Neural progenitor cell (in vitro differentiated cells): ENCODE measurements at regions not wholly inside any gene's neighbourhood (a gene's known extent, or its start where the extent isn't known, plus 50 kb on each side); places are given as distances from the start of the nearest gene placed in this dataset.

Experiments
- DNase-seq: peaks from one replicate; pipeline ENCODE4 v3.0.0-alpha.2; 2016; ENCODE audit warnings: low spot score
- H2AFZ ChIP-seq: fragments of 200-600 bp; sonication (generic); replicated peaks from 2 replicates; pipeline ENCODE4 v1.6.1; 2016; ENCODE audit warnings: antibody characterized with exemption
- H3F3A ChIP-seq: fragments of 200-600 bp; sonication (generic); 2 replicates; pipeline ENCODE4 v1.6.1; 2016; ENCODE audit warnings: antibody characterized with exemption, low read depth
- H3K27ac ChIP-seq: fragments of 200-600 bp; sonication (generic); 2 replicates; pipeline ENCODE4 v1.5.1; 2016; ENCODE audit warnings: mild to moderate bottlenecking
- H3K27me3 ChIP-seq: fragments of 200-600 bp; sonication (generic); 2 replicates; pipeline ENCODE4 v1.6.1; 2016; ENCODE audit warnings: mild to moderate bottlenecking, moderate library complexity
- H3K36me3 ChIP-seq: fragments of 200-600 bp; sonication (generic); 2 replicates; pipeline ENCODE4 v1.5.1; 2016
- H3K4me1 ChIP-seq: fragments of 200-600 bp; sonication (generic); 2 replicates; pipeline ENCODE4 v1.6.1; 2016; ENCODE audit warnings: mixed run types
- H3K4me2 ChIP-seq: fragments of 200-600 bp; sonication (generic); 2 replicates; pipeline ENCODE4 v1.6.1; 2016
- H3K4me3 ChIP-seq: fragments of 200-600 bp; sonication (generic); 2 replicates; pipeline ENCODE4 v1.5.1; 2016
- H3K79me2 ChIP-seq: fragments of 200-600 bp; sonication (generic); 2 replicates; pipeline ENCODE4 v1.6.1; 2016; ENCODE audit warnings: low read depth
- H3K9ac ChIP-seq: fragments of 200-600 bp; sonication (generic); 2 replicates; pipeline ENCODE4 v1.6.1; 2016
- H3K9me3 ChIP-seq: fragments of 200-600 bp; sonication (generic); 2 replicates; pipeline ENCODE4 v1.5.1; 2016; ENCODE audit warnings: low read depth
- H4K20me1 ChIP-seq: fragments of 200-600 bp; sonication (generic); 2 replicates; pipeline ENCODE4 v1.6.1; 2016; ENCODE audit warnings: low read depth
- H3K27ac Mint-ChIP-seq: 3 replicates; pipeline ENCODE4 v1.8.0; 2021; ENCODE audit warnings: mixed read lengths
- H3K27me3 Mint-ChIP-seq: 2 replicates; pipeline ENCODE4 v1.8.0; 2022; ENCODE audit warnings: low read depth, mild to moderate bottlenecking, inconsistent platforms, moderate library complexity, mixed read lengths; ENCODE audit not compliant: insufficient read depth
- H3K36me3 Mint-ChIP-seq: 3 replicates; pipeline ENCODE4 v1.8.0; 2021; ENCODE audit warnings: mixed read lengths
- H3K4me1 Mint-ChIP-seq: 3 replicates; pipeline ENCODE4 v1.8.0; 2021; ENCODE audit warnings: mixed read lengths
- H3K4me3 Mint-ChIP-seq: 3 replicates; pipeline ENCODE4 v1.8.0; 2021; ENCODE audit warnings: mild to moderate bottlenecking, moderate library complexity, mixed read lengths
- H3K9me3 Mint-ChIP-seq: 3 replicates; pipeline ENCODE4 v1.8.0; 2020; ENCODE audit warnings: mixed read lengths
- EZH2 ChIP-seq: fragments of 200-600 bp; sonication (generic); IDR thresholded peaks from 2 replicates; pipeline ENCODE4 v1.6.1; 2017; ENCODE audit warnings: antibody characterized with exemption, mild to moderate bottlenecking, moderate library complexity
- EZH2phosphoT487 ChIP-seq: fragments of 200-600 bp; sonication (generic); IDR thresholded peaks from 2 replicates; pipeline ENCODE4 v1.6.1; 2017; ENCODE audit warnings: antibody characterized with exemption
- TF ChIP-seq, protein P1 (sequence below): fragments of 200-600 bp; sonication (generic); IDR thresholded peaks from 2 replicates; pipeline ENCODE4 v1.5.1; 2017; ENCODE audit warnings: antibody characterized with exemption, mild to moderate bottlenecking

- H3K36me3 Mint-ChIP-seq, result no peaks in the 10 kb centered on the region
- Histone ChIP-seq H3K4me2 (no peak overlapping the region), H3K36me3 (no peaks in the 10 kb centered on the region), H3K4me3 (no peak overlapping the region), H3K9me3 (no peaks in the 10 kb centered on the region), H3K4me1 (peaks cover 12% of the 10 kb centered on the region), H3F3A (no peaks in the 10 kb centered on the region), H3K27ac (no peak overlapping the region), H4K20me1 (no peaks in the 10 kb centered on the region), H2AFZ (no peak overlapping the region), H3K9ac (no peak overlapping the region), H3K27me3 (no peaks in the 10 kb centered on the region), H3K79me2 (no peaks in the 10 kb centered on the region)
- no peak for TF ChIP-seq EZH2phosphoT487
- TF ChIP-seq, protein P1, sequence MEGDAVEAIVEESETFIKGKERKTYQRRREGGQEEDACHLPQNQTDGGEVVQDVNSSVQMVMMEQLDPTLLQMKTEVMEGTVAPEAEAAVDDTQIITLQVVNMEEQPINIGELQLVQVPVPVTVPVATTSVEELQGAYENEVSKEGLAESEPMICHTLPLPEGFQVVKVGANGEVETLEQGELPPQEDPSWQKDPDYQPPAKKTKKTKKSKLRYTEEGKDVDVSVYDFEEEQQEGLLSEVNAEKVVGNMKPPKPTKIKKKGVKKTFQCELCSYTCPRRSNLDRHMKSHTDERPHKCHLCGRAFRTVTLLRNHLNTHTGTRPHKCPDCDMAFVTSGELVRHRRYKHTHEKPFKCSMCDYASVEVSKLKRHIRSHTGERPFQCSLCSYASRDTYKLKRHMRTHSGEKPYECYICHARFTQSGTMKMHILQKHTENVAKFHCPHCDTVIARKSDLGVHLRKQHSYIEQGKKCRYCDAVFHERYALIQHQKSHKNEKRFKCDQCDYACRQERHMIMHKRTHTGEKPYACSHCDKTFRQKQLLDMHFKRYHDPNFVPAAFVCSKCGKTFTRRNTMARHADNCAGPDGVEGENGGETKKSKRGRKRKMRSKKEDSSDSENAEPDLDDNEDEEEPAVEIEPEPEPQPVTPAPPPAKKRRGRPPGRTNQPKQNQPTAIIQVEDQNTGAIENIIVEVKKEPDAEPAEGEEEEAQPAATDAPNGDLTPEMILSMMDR, result no peak
- no peak for TF ChIP-seq EZH2
- H3K4me1 Mint-ChIP-seq, result peaks cover 16% of the 10 kb centered on the region
- H3K27ac Mint-ChIP-seq, result no peak overlapping the region
- peaks cover 4% of the 10 kb centered on the region for H3K9me3 Mint-ChIP-seq
- DNase-seq, result no peak
- H3K27me3 Mint-ChIP-seq, result peaks cover 3% of the 10 kb centered on the region
- no peak overlapping the region for H3K4me3 Mint-ChIP-seq
Observed at GRCh38 chr16:9528511-9529079, 437.2 kb downstream of the HAPSTR1 start.

DNA sequence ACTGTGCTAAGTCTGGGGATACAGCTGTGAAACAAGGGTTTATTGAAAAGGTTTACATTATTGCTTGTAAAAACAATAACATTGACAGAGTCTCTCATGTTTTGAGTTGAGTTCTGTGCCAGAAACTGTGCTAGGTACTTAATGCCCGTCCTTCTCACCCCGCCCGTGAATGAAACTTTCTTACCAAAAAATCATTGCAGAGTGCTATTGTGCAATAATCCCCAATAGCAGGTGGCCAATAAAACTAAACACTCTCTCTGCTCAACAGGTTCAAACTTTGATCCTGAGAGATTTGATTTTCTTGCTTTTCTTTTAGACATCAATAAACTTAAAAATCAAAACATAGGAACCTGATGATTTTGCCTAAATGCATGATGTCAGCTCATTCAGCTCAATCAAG is 441.6 kb downstream of the HAPSTR1 start:
- H3K4me2 ChIP-seq, result no peak overlapping the region
- Mint-ChIP-seq H3K36me3 (no peaks in the 10 kb centered on the region), H3K4me3 (no peak overlapping the region), H3K27me3 (peaks cover 3% of the 10 kb centered on the region), H3K4me1 (peaks cover 7% of the 10 kb centered on the region), H3K27ac (no peak overlapping the region), H3K9me3 (peaks cover 4% of the 10 kb centered on the region)
- no peak overlapping the region for H2AFZ ChIP-seq
- peaks cover 7% of the 10 kb centered on the region for H3K4me1 ChIP-seq
- no peaks in the 10 kb centered on the region for H3K9me3 ChIP-seq
- no peak overlapping the region for H3K9ac ChIP-seq
- H3F3A ChIP-seq, result no peaks in the 10 kb centered on the region
- TF ChIP-seq, protein P1, result no peak
- TF ChIP-seq EZH2phosphoT487 (no peak), EZH2 (no peak)
- no peaks in the 10 kb centered on the region for H3K27me3 ChIP-seq
- no peak for DNase-seq
- H4K20me1 ChIP-seq, result no peaks in the 10 kb centered on the region
- no peak overlapping the region for H3K27ac ChIP-seq
- H3K79me2 ChIP-seq, result no peaks in the 10 kb centered on the region
- H3K36me3 ChIP-seq, result no peaks in the 10 kb centered on the region
- no peak overlapping the region for H3K4me3 ChIP-seq

DNA sequence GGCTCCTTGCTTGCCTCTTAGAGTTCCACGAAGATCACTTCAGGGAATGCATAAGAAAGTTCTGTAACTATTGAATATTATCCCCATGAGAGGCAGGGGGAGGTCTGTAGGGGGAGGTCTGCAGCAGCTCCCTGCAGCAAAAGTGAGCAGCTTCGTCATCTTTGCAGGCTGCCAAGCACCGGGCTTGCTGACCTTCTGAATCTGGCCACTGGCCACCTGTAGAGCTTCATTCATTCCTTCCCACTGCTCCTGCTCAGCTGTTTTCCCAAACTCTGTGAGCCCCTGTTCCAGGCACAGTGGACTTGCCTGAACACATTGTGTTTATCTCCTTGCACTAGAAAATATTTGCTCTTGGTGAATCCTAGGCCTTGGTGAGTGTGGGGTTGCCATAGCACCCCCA is 443.3 kb downstream of the HAPSTR1 start:
- no peaks in the 10 kb centered on the region for H4K20me1 ChIP-seq
- H3K36me3 Mint-ChIP-seq, result no peaks in the 10 kb centered on the region
- peaks cover 3% of the 10 kb centered on the region for H3K27me3 Mint-ChIP-seq
- peak overlapping the region; percentile 54 for H2AFZ ChIP-seq
- H3K4me3 ChIP-seq, result no peak overlapping the region
- no peak overlapping the region for H3K4me3 Mint-ChIP-seq
- H3K27ac Mint-ChIP-seq, result no peak overlapping the region
- H3K9ac ChIP-seq, result no peak overlapping the region
- H3K27me3 ChIP-seq, result no peaks in the 10 kb centered on the region
- DNase-seq, result no peak
- H3K36me3 ChIP-seq, result no peaks in the 10 kb centered on the region
- no peak overlapping the region for H3K27ac ChIP-seq
- H3K79me2 ChIP-seq, result no peaks in the 10 kb centered on the region
- H3K4me1 ChIP-seq, result peaks cover 7% of the 10 kb centered on the region
- TF ChIP-seq EZH2phosphoT487, result no peak
- TF ChIP-seq, protein P1, result no peak
- TF ChIP-seq EZH2, result no peak
- H3K9me3 Mint-ChIP-seq, result peaks cover 6% of the 10 kb centered on the region
- no peaks in the 10 kb centered on the region for H3F3A ChIP-seq
- H3K9me3 ChIP-seq, result peaks cover 6% of the 10 kb centered on the region
- peaks cover 6% of the 10 kb centered on the region for H3K4me1 Mint-ChIP-seq
- H3K4me2 ChIP-seq, result no peak overlapping the region
